Peyer's patch (tissue), 4 donors: ENCODE measurements at regions not wholly inside any gene's neighbourhood (a gene's known extent, or its start where the extent isn't known, plus 50 kb on each side); places are given as distances from the start of the nearest gene placed in this dataset.
"Not testable (repeated sequence)": the region's sequence is repeated elsewhere in the genome, so short reads cannot be mapped to it uniquely, and the experiment has no call there.

ENCODE experiments used
- POLR2A ChIP-seq, 2 donors: fragments of 450-650 bp; IDR thresholded peaks; one replicate each; pipeline ENCODE4 v1.5.1; 2017; ENCODE audit warnings: antibody characterized with exemption in 2 of 2, mild to moderate bottlenecking in 2 of 2, moderate library complexity in 2 of 2
- TF ChIP-seq, protein P1 (sequence below), 6 experiments: fragments of 450-650 bp in 4 of 6; fragments of 200-600 bp in 2 of 6; sonication (generic) in 1 of 6; IDR thresholded peaks; one replicate each; pipeline ENCODE4 v1.5.1; 2017 to 2019; ENCODE audit warnings: antibody characterized with exemption in 6 of 6, mild to moderate bottlenecking in 3 of 6, moderate library complexity in 1 of 6

DNA sequence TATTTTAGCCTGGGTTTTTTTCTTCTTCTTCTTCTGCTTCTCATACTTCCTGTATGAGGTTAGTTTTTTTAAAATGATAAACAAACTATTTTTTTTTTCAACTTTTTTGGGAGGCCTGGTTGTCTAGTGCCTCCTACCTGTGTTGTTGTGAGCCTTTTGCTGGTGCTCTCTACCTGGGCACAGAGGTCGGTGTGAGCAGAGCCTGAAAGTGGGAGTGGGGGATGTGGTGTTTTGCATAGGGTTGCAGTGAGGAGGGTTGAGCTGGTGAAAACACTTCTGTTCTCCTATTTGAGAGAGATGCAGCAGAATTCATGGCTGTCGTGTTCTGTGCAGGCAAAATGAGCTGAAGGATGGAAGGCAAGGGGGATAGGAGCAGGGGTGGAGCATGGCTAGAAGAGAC is 232.7 kb upstream of the PLGLB2 start:
- not testable (repeated sequence) for TF ChIP-seq POLR2A (IDR thresholded peaks at IDR 0.05)
- TF ChIP-seq, protein P1, sequence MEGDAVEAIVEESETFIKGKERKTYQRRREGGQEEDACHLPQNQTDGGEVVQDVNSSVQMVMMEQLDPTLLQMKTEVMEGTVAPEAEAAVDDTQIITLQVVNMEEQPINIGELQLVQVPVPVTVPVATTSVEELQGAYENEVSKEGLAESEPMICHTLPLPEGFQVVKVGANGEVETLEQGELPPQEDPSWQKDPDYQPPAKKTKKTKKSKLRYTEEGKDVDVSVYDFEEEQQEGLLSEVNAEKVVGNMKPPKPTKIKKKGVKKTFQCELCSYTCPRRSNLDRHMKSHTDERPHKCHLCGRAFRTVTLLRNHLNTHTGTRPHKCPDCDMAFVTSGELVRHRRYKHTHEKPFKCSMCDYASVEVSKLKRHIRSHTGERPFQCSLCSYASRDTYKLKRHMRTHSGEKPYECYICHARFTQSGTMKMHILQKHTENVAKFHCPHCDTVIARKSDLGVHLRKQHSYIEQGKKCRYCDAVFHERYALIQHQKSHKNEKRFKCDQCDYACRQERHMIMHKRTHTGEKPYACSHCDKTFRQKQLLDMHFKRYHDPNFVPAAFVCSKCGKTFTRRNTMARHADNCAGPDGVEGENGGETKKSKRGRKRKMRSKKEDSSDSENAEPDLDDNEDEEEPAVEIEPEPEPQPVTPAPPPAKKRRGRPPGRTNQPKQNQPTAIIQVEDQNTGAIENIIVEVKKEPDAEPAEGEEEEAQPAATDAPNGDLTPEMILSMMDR (IDR thresholded peaks at IDR 0.05): not testable (repeated sequence)
